NCI-H524 treated with DMSO at 0.1 percent for 48 hours (cell line): ENCODE measurements at regions not wholly inside any gene's neighbourhood (a gene's known extent, or its start where the extent isn't known, plus 50 kb on each side); places are given as distances from the start of the nearest gene placed in this dataset.
A peak's percentile ranks its signal among the peaks of the same experiment; 100 is the strongest.

Experiments used
- DNase-seq: peaks from one replicate; lab custom pipeline; 2025; lab: John Stamatoyannopoulos, UW

DNA sequence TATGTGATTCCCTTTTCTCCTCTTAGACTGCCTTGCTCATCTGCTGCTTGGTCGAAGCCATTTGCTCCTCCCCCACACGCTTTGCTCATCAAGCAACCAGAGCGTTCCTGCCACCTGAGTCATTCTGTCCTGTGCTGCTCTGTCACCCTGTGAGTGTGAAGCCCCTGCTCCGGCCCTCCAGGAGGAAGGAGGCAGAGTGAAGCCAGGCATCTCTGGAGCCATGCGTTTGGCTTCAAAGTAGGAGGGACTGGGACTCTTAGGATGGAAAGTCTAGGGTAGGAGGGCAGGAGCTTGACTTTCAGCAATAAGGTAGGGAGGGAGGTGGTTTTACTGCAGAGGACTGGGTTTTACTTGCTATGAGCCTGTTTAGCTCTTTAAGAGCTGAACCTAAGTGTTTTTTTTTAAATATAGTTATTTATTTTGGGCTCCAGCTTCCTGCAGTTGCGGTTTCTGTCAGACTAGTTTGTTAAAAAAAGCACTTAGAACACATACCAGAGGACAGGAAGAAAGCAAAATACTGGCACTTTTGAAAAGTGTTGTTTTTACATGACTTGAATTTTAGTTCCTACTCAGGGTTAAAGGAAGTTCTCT is 63.6 kb downstream of the SPINK2 start:
- no peak for DNase-seq

DNA sequence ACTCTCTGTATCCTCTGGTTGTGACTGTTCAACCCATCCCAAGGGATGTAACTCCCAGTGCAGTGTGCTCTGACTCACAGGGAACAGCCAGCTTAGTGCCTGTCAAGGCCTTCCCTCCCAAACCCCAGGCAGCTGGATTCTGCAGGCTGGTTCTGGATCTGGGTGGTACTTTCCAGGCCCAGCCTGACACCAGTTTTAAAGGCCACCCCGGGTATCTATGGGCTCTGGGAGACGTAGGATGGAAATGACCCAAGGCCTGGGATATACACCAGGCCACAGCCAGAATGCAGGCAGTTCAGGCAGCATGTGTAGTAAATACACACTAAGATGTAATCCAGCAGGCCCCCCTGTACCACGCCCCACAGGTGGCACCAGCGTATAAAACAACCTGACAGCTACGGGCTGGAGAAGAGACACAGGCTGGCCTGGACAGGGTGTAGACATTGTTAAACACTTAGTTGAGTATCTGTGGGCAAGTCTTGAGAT is 64.2 kb downstream of the SPINK2 start:
- DNase-seq = no peak

DNA sequence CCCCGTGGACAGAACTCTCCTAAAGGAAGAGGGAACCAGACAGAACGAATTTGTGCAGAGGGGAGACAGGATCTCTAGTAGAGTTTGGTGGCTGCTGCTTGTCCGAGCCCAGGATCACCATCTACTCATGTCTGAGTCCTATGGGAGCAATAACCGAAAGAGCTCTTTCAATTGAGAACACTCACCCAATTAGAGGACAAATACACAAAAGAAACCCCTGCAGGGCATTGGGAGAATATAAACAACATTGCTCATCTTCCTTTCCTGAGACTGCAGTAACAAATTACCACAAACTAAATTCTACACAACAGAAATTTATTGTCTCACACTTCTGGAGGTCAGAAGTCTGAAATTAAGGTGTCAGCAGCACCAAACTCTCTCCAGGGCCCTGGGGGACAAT is 65.6 kb downstream of the SPINK2 start:
- no peak for DNase-seq

DNA sequence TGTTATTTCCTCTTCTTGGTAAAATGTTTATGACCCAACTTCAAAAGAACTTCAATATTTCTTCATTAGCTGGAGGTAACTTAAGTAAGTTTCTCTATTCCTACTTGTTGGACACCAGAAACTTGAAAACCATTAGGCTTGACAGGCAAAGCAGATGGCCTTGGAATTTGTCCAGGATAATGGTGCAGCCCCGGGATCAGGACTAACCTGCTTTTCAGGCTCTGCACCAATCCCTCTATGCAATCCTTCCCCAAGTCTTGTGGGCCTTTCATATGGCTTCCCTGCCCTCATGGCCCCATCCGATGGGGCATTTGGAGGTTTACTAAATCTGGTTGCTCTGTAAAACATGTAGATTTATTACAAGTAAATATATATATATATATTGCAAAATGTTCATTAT is 68.5 kb downstream of the SPINK2 start:
- peak; percentile 30 for DNase-seq

DNA sequence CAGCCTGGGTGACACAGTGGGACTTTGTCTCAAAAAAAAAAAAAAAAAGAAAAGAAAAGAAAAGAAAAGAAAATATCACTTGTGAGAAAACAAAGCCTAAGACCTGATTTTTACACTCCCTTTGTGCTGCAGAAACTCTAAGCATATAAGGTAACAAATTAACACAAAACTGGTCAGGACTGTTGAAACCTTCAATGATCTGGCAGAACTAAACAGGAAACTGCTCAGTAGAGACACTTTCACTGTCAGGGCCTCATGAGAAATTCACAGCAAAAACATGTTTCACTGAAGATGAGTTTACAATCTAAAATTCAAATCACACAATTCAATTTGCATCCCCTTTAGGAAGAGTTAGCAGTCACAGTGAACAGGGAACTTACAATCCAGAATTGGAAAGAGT is 69.1 kb upstream of the HOPX start:
- no peak for DNase-seq

- DNase-seq = no peak
These were observed 67.2 kb upstream of the HOPX start for GRCh38 chr4:56748271-56748670.

GRCh38 chr4:56746639-56747038 is 65.5 kb upstream of the HOPX start:
- DNase-seq = no peak

GRCh38 chr4:56745042-56745441 is 63.9 kb upstream of the HOPX start:
- no peak for DNase-seq

- DNase-seq = no peak
These were observed 62.9 kb upstream of the HOPX start for GRCh38 chr4:56744030-56744429.

DNA sequence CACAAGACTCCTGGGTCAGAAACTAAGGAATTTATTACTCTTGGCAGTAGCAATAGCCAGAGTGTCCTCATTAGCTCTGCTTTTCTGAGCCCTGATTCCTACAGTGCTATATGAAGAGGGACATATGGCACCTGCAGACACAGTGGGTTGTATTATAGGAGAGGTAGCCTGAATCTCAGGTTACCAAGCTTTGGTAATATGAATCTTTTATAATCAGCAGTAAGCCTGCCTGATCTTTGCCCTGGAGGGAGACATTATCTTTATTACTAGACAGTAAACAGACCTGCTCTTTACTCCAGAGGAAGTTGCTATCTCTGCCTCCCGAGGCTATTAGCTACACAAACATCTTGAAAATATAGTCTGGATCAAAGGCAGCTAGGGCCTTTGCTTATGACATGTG is 62.5 kb upstream of the HOPX start:
- peak; percentile 88 for DNase-seq

- no peak for DNase-seq
These were observed 61.2 kb upstream of the HOPX start for GRCh38 chr4:56742080-56742871.

GRCh38 chr4:56741595-56741994 is 60.5 kb upstream of the HOPX start:
- no peak for DNase-seq

DNA sequence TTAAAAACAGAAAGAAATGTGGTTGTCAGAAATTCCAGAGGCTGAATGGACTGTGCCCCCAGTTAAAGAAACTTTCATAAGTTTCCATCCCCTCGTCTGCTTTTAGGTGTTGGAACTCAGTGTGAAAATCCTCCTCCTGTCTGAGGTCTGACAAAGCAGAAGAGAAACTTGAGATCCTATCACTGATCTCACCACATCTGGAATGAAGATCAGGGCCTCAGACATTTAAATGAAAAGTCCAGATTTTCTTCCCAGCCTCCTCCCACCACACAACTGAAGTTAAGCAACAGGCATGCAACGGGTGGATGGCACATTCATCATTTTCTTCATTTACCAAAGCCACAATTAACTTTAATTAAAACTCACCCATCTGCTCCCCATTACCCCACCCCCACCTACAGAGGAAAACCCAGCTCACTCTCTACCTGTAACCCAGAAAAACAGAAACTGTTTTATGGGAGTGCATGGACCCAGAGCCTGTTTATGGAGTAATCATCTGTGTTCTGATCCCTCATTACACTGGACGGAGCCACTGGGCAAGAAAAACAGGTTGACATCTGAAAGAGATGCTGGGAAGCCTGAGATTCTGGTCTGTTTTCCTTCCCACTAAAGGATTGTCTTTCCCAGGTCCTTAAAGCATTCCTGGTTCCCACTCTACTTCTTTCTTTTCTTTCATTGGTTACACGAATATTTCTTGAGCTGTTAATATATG is 58.1 kb upstream of the HOPX start:
- DNase-seq = no peak

- no peak for DNase-seq
These were observed 56.6 kb upstream of the HOPX start for GRCh38 chr4:56737666-56738065.

DNA sequence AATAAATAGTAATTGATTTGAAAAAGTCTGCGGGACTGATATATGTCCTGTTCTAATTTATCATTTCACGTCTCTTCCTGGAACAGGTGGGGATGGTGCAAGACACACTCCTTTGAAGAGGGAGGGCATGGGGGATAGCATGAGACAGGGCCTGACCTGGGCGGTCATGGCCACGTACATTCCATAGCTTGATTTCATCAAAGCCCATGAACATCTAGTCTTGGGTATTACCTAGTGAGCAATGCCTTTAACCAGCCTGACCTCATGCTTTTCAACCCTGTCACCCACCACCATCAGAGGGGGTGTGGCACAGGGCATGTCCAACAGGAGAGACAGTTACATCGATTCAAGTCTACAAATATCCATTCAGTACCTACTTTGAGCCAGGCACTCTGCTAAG is 52.3 kb upstream of the HOPX start:
- DNase-seq = no peak

- DNase-seq = no peak
These were observed 51.2 kb upstream of the HOPX start for GRCh38 chr4:56732301-56732700.

- DNase-seq = peak; percentile 57
These were observed 50.8 kb upstream of the HOPX start for GRCh38 chr4:56731857-56732256.
